Stimulated activated naive B cell treated with anti-CD40 and anti-IgM and Interleukin-4, amounts not matched to agents 10 μg/mL and 1 μg/mL and 100 μg/mL, for 72 hours (primary cell): ENCODE measurements at regions not wholly inside any gene's neighbourhood (a gene's known extent, or its start where the extent isn't known, plus 50 kb on each side); places are given as distances from the start of the nearest gene placed in this dataset.
A peak's percentile ranks its signal among the peaks of the same experiment; 100 is the strongest.

Experiments
- ATAC-seq, 2 donors: fragments of 150-1000 bp; cut with Tn5 transposase; replicated peaks; 2 replicates each; pipeline ENCODE4 v1.10.0; 2021; ENCODE audit warnings: moderate library complexity in 1 of 2
- DNase-seq: peaks from one replicate; pipeline ENCODE4 v3.0.0; 2021
- H3K27ac Mint-ChIP-seq: one replicate; pipeline ENCODE4 v1.8.0; 2022; ENCODE audit warnings: mild to moderate bottlenecking, mixed read lengths
- H3K27me3 Mint-ChIP-seq, 2 donors: one replicate each; pipeline ENCODE4 v1.8.0; 2022; ENCODE audit warnings: mixed read lengths in 2 of 2
- H3K36me3 Mint-ChIP-seq, 2 donors: one replicate each; pipeline ENCODE4 v1.8.0; 2022; ENCODE audit warnings: mixed read lengths in 2 of 2, mild to moderate bottlenecking in 1 of 2
- H3K4me1 Mint-ChIP-seq, 2 donors: one replicate each; pipeline ENCODE4 v1.8.0; 2022; ENCODE audit warnings: mixed read lengths in 2 of 2, mild to moderate bottlenecking in 1 of 2
- H3K4me3 Mint-ChIP-seq, 2 donors: one replicate each; pipeline ENCODE4 v1.8.0; 2022; ENCODE audit warnings: mild to moderate bottlenecking in 2 of 2, mixed read lengths in 2 of 2, moderate library complexity in 1 of 2
- H3K9me3 Mint-ChIP-seq, 2 donors: one replicate each; pipeline ENCODE4 v1.8.0; 2022; ENCODE audit warnings: mixed read lengths in 2 of 2, mild to moderate bottlenecking in 1 of 2

GRCh38 chr16:65771707-65772106, 594.8 kb upstream of the CDH5 start:
- H3K9me3 Mint-ChIP-seq = peaks cover 3 to 7% of the 10 kb centered on the region in 2 donors
- H3K36me3 Mint-ChIP-seq = peaks cover 0 to 4% of the 10 kb centered on the region in 2 donors
- H3K27me3 Mint-ChIP-seq = no peaks in the 10 kb centered on the region
- DNase-seq (no peak), ATAC-seq (no peak)
- peaks cover 0 to 2% of the 10 kb centered on the region in 2 donors for H3K4me1 Mint-ChIP-seq
- no peak overlapping the region for H3K27ac Mint-ChIP-seq
- H3K4me3 Mint-ChIP-seq = no peak overlapping the region

DNA sequence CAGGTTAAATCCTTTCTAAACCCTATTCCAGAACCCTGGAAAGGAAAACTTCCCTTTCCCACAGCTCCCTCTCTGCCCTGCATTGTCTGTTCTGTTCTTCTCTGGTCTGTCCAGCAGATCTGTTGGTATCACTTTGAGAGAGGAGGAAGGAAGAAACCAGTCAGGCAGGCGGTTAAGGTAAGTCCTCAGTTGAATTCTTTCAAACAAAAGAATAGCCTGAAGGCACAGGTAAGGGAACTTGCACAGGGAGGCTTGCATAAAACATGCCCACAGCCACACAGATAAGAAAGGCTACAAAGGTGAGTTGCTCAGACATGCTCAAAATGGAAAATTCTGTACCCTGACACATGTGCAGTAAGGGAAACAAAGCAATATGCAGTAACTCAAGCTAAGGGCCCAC, 595.7 kb upstream of the CDH5 start:
- H3K4me1 Mint-ChIP-seq = peaks cover 0 to 2% of the 10 kb centered on the region in 2 donors
- DNase-seq = no peak
- no peak overlapping the region for H3K4me3 Mint-ChIP-seq
- H3K27ac Mint-ChIP-seq = no peak overlapping the region
- peaks cover 0 to 4% of the 10 kb centered on the region in 2 donors for H3K36me3 Mint-ChIP-seq
- H3K9me3 Mint-ChIP-seq = peaks cover 3 to 7% of the 10 kb centered on the region in 2 donors
- ATAC-seq = no peak
- H3K27me3 Mint-ChIP-seq = no peaks in the 10 kb centered on the region

DNA sequence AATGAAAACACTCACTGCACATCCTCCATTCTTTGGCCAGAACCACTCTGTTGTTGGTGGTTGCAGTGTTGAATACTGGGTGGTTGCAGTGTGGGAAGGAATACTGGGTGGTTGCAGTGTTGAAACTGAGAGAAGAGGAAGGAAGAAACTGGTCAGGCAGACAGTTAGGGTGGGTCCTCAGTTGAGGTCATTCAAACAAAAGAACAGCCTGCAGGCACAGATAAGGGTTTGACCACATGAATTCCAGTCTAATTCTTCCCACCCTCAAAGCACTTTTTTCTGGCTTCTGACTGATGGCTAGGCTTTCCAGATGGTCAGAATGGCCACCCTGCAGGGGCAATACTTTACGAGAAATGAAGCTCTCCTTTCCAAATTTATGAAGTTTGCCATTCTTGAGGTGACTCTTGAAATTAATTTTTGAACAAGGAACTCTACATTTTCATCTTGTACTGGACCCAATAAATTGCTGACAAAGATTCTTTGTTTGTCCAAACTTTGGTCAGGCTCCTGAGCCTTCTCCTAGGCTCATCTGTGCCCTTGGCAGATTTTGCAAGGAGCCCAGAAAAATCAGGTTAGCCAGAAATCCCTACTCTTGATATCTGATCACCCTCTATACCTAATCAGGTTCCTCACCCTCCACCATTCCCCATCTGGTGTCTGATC, 596.6 kb upstream of the CDH5 start:
- Mint-ChIP-seq H3K27me3 (no peaks in the 10 kb centered on the region), H3K36me3 (peaks cover 0 to 4% of the 10 kb centered on the region in 2 donors), H3K4me1 (peaks cover 0 to 2% of the 10 kb centered on the region in 2 donors), H3K9me3 (peaks cover 3 to 7% of the 10 kb centered on the region in 2 donors), H3K27ac (no peak overlapping the region), H3K4me3 (no peak overlapping the region)
- ATAC-seq (peak; percentile 29 to 54), DNase-seq (no peak)

GRCh38 chr16:65769055-65769465, 597.4 kb upstream of the CDH5 start:
- Mint-ChIP-seq H3K27me3 (no peaks in the 10 kb centered on the region), H3K4me3 (no peak overlapping the region), H3K27ac (no peak overlapping the region), H3K9me3 (peaks cover 3 to 7% of the 10 kb centered on the region in 2 donors), H3K4me1 (peaks cover 2 to 3% of the 10 kb centered on the region in 2 donors), H3K36me3 (peaks cover 0 to 4% of the 10 kb centered on the region in 2 donors)
- DNase-seq (no peak), ATAC-seq (peak in 1 of 2 donors; percentile 38)

GRCh38 chr16:65767125-65767524, 599.4 kb upstream of the CDH5 start:
- Mint-ChIP-seq H3K36me3 (peaks cover 0 to 4% of the 10 kb centered on the region in 2 donors), H3K9me3 (peaks cover 3 to 7% of the 10 kb centered on the region in 2 donors), H3K4me3 (no peak overlapping the region), H3K27me3 (no peaks in the 10 kb centered on the region), H3K4me1 (peaks cover 2 to 13% of the 10 kb centered on the region in 2 donors), H3K27ac (no peak overlapping the region)
- ATAC-seq (no peak), DNase-seq (no peak)

- Mint-ChIP-seq H3K9me3 (no peaks in the 10 kb centered on the region), H3K4me1 (peaks cover 1 to 13% of the 10 kb centered on the region in 2 donors), H3K27me3 (no peaks in the 10 kb centered on the region), H3K27ac (no peak overlapping the region), H3K4me3 (no peak overlapping the region), H3K36me3 (no peaks in the 10 kb centered on the region)
- ATAC-seq (peak; percentile 71 to 77), DNase-seq (no peak)
Measured at GRCh38 chr16:65763640-65764305, 602.7 kb upstream of the CDH5 start.

DNA sequence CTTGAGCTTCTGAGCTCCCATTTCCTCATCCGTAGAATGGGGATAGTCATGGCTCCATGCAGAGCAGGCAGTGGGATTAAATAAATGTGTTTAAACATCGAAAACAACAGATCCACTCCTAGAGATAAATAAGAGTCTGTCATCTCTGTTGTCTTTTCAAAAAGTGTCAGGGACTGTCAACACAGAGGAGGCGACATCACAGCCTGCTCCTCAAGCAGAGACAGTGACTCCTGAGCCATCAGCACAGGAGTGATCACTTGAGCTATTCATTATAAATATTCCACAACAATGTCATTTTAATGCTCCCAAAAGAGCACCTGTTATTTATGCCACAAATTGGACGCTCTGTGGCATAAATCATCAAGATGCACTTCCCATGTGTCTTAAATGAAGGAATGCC, 605.6 kb upstream of the CDH5 start:
- H3K27ac Mint-ChIP-seq = no peak overlapping the region
- no peaks in the 10 kb centered on the region for H3K36me3 Mint-ChIP-seq
- peaks cover 0 to 13% of the 10 kb centered on the region in 2 donors for H3K4me1 Mint-ChIP-seq
- H3K27me3 Mint-ChIP-seq = no peaks in the 10 kb centered on the region
- H3K4me3 Mint-ChIP-seq = no peak overlapping the region
- no peaks in the 10 kb centered on the region for H3K9me3 Mint-ChIP-seq
- DNase-seq (no peak), ATAC-seq (no peak)

GRCh38 chr16:65758620-65759019, 607.9 kb upstream of the CDH5 start:
- Mint-ChIP-seq H3K36me3 (no peaks in the 10 kb centered on the region), H3K27me3 (no peaks in the 10 kb centered on the region), H3K4me3 (no peak overlapping the region), H3K9me3 (peaks cover 0 to 3% of the 10 kb centered on the region in 2 donors), H3K27ac (no peak overlapping the region), H3K4me1 (peaks cover 0 to 6% of the 10 kb centered on the region in 2 donors)
- ATAC-seq = no peak
- no peak for DNase-seq

DNA sequence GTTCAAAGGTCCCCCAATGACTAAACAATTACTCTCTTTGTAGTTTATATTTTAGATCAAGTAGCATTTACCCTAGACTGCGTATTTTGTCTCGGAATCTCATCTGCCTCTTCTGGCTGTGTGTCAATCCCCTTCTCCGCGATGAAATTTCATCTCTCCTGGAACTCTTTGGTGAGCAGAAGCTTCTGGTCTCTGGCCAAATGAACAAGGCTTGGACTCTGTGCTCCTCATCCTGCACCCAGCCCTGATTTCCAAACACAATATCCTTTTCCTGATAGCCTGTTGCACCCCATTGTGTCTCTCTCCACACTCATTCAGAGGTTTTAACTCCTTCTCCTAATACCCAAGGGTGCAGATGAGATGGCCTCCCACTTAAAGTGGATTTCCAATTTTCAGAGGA, 609.4 kb upstream of the CDH5 start:
- DNase-seq = no peak
- H3K27me3 Mint-ChIP-seq = peaks cover 0 to 6% of the 10 kb centered on the region in 2 donors
- H3K4me3 Mint-ChIP-seq = no peak overlapping the region
- no peak for ATAC-seq
- H3K27ac Mint-ChIP-seq = no peak overlapping the region
- H3K4me1 Mint-ChIP-seq = no peaks in the 10 kb centered on the region
- peaks cover 0 to 3% of the 10 kb centered on the region in 2 donors for H3K9me3 Mint-ChIP-seq
- no peaks in the 10 kb centered on the region for H3K36me3 Mint-ChIP-seq

GRCh38 chr16:65756163-65756562, 610.3 kb upstream of the CDH5 start:
- no peak overlapping the region for H3K27ac Mint-ChIP-seq
- H3K27me3 Mint-ChIP-seq = peaks cover 0 to 6% of the 10 kb centered on the region in 2 donors
- no peak for ATAC-seq
- no peak for DNase-seq
- no peak overlapping the region for H3K4me3 Mint-ChIP-seq
- no peaks in the 10 kb centered on the region for H3K36me3 Mint-ChIP-seq
- no peaks in the 10 kb centered on the region for H3K4me1 Mint-ChIP-seq
- peaks cover 0 to 3% of the 10 kb centered on the region in 2 donors for H3K9me3 Mint-ChIP-seq

- Mint-ChIP-seq H3K9me3 (peaks cover 0 to 3% of the 10 kb centered on the region in 2 donors), H3K36me3 (no peaks in the 10 kb centered on the region), H3K4me1 (no peaks in the 10 kb centered on the region), H3K27ac (no peak overlapping the region), H3K27me3 (peaks cover 2 to 6% of the 10 kb centered on the region in 2 donors), H3K4me3 (no peak overlapping the region)
- ATAC-seq (no peak), DNase-seq (no peak)
Measured at GRCh38 chr16:65754820-65755691, 611.4 kb upstream of the CDH5 start.

GRCh38 chr16:65752522-65752844, 614.0 kb upstream of the CDH5 start:
- peaks cover 0 to 3% of the 10 kb centered on the region in 2 donors for H3K9me3 Mint-ChIP-seq
- ATAC-seq = no peak

GRCh38 chr16:65751622-65752521, 614.6 kb upstream of the CDH5 start:
- H3K9me3 Mint-ChIP-seq = peaks cover 0 to 3% of the 10 kb centered on the region in 2 donors
- H3K27ac Mint-ChIP-seq = no peak overlapping the region
- H3K36me3 Mint-ChIP-seq = no peaks in the 10 kb centered on the region
- DNase-seq (no peak), ATAC-seq (no peak)
- H3K27me3 Mint-ChIP-seq = peaks cover 7 to 12% of the 10 kb centered on the region in 2 donors
- no peak overlapping the region for H3K4me3 Mint-ChIP-seq
- H3K4me1 Mint-ChIP-seq = no peaks in the 10 kb centered on the region

More at GRCh38 chr16:65752522-65752844, 614.0 kb upstream of the CDH5 start:
- Mint-ChIP-seq H3K4me1 (no peaks in the 10 kb centered on the region), H3K27ac (no peak overlapping the region), H3K36me3 (no peaks in the 10 kb centered on the region), H3K27me3 (peaks cover 7 to 12% of the 10 kb centered on the region in 2 donors), H3K4me3 (no peak overlapping the region)
- no peak for DNase-seq
